ENCODE measurements at regions not wholly inside any gene's neighbourhood (a gene's known extent, or its start where the extent isn't known, plus 50 kb on each side); places are given as distances from the start of the nearest gene placed in this dataset.

DNA sequence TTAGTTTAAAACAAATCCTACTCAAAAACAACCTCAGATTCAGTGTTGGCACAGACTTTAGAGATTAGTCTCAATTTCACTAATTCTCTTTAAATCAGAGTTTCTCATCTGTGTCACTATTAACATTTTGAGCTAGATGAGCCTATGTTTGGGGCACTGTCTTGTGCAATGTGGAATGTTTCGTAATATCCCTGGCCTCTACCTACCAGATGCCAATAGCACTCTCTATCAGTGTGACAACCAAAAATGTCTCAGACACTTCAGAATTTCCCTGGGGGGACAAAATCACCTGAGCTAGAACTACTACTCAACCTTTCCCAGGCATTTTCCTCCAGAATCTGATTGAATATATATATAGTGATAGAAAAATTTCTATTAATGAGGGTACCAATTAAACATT, 465.2 kb upstream of the RGMB start:
- TF ChIP-seq SUZ12 (IDR thresholded peaks at IDR 0.05), result no peak
- TF ChIP-seq BHLHE40 (IDR thresholded peaks at IDR 0.05; ENCODE audit: borderline replicate concordance), result no peak
- TF ChIP-seq SP1 (IDR thresholded peaks at IDR 0.05), result no peak
- no peak for TF ChIP-seq FOXA1 (IDR thresholded peaks at IDR 0.05)
- TF ChIP-seq ZNF384 (IDR thresholded peaks at IDR 0.05), result no peak
- no peak for TF ChIP-seq FOXK2 (IDR thresholded peaks at IDR 0.05)
- no peak for TF ChIP-seq ARNT (IDR thresholded peaks at IDR 0.05)
- TF ChIP-seq CTBP1 (IDR thresholded peaks at IDR 0.05; ENCODE audit: borderline replicate concordance), result no peak
